WTC11 (cell line): ENCODE measurements at regions not wholly inside any gene's neighbourhood (a gene's known extent, or its start where the extent isn't known, plus 50 kb on each side); places are given as distances from the start of the nearest gene placed in this dataset.

Experiments
- NR2C2 ChIP-seq: sonication (generic); formaldehyde crosslinking; IDR thresholded peaks from 2 replicates; pipeline ENCODE4 v1.8.0; 2022; ENCODE audit warnings: mild to moderate bottlenecking, missing genetic modification reagents
- TF ChIP-seq, protein P1 (sequence below): sonication (generic); formaldehyde crosslinking; IDR thresholded peaks from 2 replicates; pipeline ENCODE4 v1.8.1; 2022; ENCODE audit warnings: low read depth, mild to moderate bottlenecking, moderate library complexity, missing genetic modification reagents, borderline replicate concordance
- TF ChIP-seq, protein P2 (sequence below): sonication (generic); formaldehyde crosslinking; IDR thresholded peaks from 2 replicates; pipeline ENCODE4 v1.8.1; 2023; ENCODE audit warnings: mild to moderate bottlenecking, missing genetic modification reagents, moderate library complexity
- TF ChIP-seq, protein P3 (sequence below): fragments of 200-600 bp; IDR thresholded peaks from 2 replicates; pipeline ENCODE4 v1.8.0; 2022; ENCODE audit warnings: antibody characterized with exemption

DNA sequence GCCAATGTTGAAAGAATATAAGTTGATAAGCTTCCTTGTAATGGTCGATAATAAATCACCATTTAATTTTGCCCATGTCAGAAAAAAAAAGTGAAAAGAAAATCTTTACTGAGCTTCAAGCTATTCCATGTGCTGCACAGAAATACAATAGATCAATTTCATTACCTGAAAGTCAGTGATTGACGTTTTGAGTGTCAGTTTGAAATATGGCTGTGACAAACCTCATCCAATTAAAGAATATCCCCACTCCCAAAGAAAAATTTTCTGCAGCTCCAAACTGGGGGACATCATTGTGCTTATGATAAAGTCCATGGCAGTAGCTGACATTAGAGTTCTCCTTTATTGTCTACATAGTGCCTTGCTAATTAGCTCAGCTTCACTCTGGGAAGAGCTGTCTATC lies 184.8 kb upstream of the RPRM start:
- TF ChIP-seq, protein P1, sequence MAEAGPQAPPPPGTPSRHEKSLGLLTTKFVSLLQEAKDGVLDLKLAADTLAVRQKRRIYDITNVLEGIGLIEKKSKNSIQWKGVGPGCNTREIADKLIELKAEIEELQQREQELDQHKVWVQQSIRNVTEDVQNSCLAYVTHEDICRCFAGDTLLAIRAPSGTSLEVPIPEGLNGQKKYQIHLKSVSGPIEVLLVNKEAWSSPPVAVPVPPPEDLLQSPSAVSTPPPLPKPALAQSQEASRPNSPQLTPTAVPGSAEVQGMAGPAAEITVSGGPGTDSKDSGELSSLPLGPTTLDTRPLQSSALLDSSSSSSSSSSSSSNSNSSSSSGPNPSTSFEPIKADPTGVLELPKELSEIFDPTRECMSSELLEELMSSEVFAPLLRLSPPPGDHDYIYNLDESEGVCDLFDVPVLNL (CRISPR knock-in tag): no peak
- TF ChIP-seq, protein P2, sequence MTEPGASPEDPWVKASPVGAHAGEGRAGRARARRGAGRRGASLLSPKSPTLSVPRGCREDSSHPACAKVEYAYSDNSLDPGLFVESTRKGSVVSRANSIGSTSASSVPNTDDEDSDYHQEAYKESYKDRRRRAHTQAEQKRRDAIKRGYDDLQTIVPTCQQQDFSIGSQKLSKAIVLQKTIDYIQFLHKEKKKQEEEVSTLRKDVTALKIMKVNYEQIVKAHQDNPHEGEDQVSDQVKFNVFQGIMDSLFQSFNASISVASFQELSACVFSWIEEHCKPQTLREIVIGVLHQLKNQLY (CRISPR knock-in tag): no peak
- TF ChIP-seq, protein P3, sequence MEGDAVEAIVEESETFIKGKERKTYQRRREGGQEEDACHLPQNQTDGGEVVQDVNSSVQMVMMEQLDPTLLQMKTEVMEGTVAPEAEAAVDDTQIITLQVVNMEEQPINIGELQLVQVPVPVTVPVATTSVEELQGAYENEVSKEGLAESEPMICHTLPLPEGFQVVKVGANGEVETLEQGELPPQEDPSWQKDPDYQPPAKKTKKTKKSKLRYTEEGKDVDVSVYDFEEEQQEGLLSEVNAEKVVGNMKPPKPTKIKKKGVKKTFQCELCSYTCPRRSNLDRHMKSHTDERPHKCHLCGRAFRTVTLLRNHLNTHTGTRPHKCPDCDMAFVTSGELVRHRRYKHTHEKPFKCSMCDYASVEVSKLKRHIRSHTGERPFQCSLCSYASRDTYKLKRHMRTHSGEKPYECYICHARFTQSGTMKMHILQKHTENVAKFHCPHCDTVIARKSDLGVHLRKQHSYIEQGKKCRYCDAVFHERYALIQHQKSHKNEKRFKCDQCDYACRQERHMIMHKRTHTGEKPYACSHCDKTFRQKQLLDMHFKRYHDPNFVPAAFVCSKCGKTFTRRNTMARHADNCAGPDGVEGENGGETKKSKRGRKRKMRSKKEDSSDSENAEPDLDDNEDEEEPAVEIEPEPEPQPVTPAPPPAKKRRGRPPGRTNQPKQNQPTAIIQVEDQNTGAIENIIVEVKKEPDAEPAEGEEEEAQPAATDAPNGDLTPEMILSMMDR: no peak
- TF ChIP-seq NR2C2: no peak
